B cell (primary cell): ENCODE measurements at regions not wholly inside any gene's neighbourhood (a gene's known extent, or its start where the extent isn't known, plus 50 kb on each side); places are given as distances from the start of the nearest gene placed in this dataset.
A peak's percentile ranks its signal among the peaks of the same experiment; 100 is the strongest.

Experiments
- ATAC-seq: fragments of 200-7000 bp; cut with Tn5 transposase; one replicate; pipeline ENCODE4 v1.10.0; 2021; ENCODE audit warnings: low read depth, mild to moderate bottlenecking, moderate number of reproducible peaks, moderate library complexity
- CTCF ChIA-PET: fragments of 350-600 bp; sonication (Branson Sonifier 250); formaldehyde crosslinking; loops from one replicate; lab custom pipeline; 2021; ENCODE audit warnings: antibody characterized with exemption, inconsistent platforms; lab: Charles Lee
- POLR2A ChIA-PET: fragments of 350-600 bp; sonication (Branson Sonifier 250); formaldehyde crosslinking; loops from one replicate; lab custom pipeline; 2021; ENCODE audit warnings: antibody characterized with exemption; lab: Charles Lee
- DNase-seq: peaks from one replicate; pipeline ENCODE4 v3.0.0; 2013
- H2AFZ ChIP-seq: 2 replicates; pipeline ENCODE4 v1.6.1; 2012; ENCODE audit warnings: mild to moderate bottlenecking, low read depth, low read length; ENCODE audit not compliant: insufficient read depth, poor library complexity, severe bottlenecking
- H3K27ac ChIP-seq, 2 donors: 1 replicate in 1 of 2; 2 replicates in 1 of 2; pipeline ENCODE4 v1.5.1; 2012 to 2013; ENCODE audit warnings: low read length in 2 of 2, mild to moderate bottlenecking in 2 of 2, moderate library complexity in 1 of 2
- H3K27me3 ChIP-seq, 4 experiments: fragments of 200-600 bp in 1 of 4; sonication (generic) in 1 of 4; replicated peaks in 1 of 4; 1 replicate in 2 of 4; 2 replicates in 2 of 4; pipeline versions ENCODE4 v1.6.1 to v1.7.0; 2013 to 2016; ENCODE audit warnings: low read length in 3 of 4, mild to moderate bottlenecking in 2 of 4, mixed read lengths in 1 of 4, moderate library complexity in 1 of 4; ENCODE audit not compliant: insufficient read depth in 4 of 4, control insufficient read depth in 3 of 4; ENCODE audit errors: control extremely low read depth in 1 of 4
- H3K36me3 ChIP-seq, 2 experiments: replicated peaks in 1 of 2; 1 replicate in 1 of 2; 2 replicates in 1 of 2; pipeline versions ENCODE4 v1.6.1 to v1.7.1; 2013; ENCODE audit warnings: low read length in 1 of 2; ENCODE audit not compliant: insufficient read depth in 2 of 2, control insufficient read depth in 1 of 2; ENCODE audit errors: control extremely low read depth in 1 of 2, extremely low read depth in 1 of 2
- H3K4me1 ChIP-seq, 2 donors: fragments of 200-600 bp in 1 of 2; sonication (generic) in 1 of 2; 1 replicate in 1 of 2; 2 replicates in 1 of 2; pipeline versions ENCODE4 v1.5.1 to v1.6.1; 2013 to 2017; ENCODE audit warnings: low read length in 2 of 2; ENCODE audit not compliant: control insufficient read depth in 2 of 2, insufficient read depth in 2 of 2
- H3K4me2 ChIP-seq: replicated peaks from 2 replicates; pipeline ENCODE3; 2012; ENCODE audit warnings: mild to moderate bottlenecking, low read depth, low read length; ENCODE audit not compliant: poor library complexity, severe bottlenecking
- H3K4me3 ChIP-seq, 5 experiments: fragments of 200-600 bp in 1 of 5; sonication (generic) in 1 of 5; 1 replicate in 3 of 5; 2 replicates in 2 of 5; pipeline versions ENCODE4 v1.5.1 to v1.7.0; 2011 to 2016; ENCODE audit warnings: low read length in 4 of 5, mild to moderate bottlenecking in 4 of 5, low read depth in 2 of 5, control low read depth in 1 of 5, moderate library complexity in 1 of 5; ENCODE audit not compliant: insufficient read depth in 1 of 5; ENCODE audit errors: control extremely low read depth in 1 of 5, extremely low read depth in 1 of 5
- H3K79me2 ChIP-seq: fragments of 200-600 bp; sonication (generic); one replicate; pipeline ENCODE4 v1.6.0; 2016; ENCODE audit warnings: low read length; ENCODE audit not compliant: control insufficient read depth, insufficient read depth
- H3K9ac ChIP-seq: fragments of 200-600 bp; sonication (generic); 2 replicates; pipeline ENCODE4 v1.6.1; 2017; ENCODE audit warnings: mild to moderate bottlenecking, low read length, moderate library complexity
- H3K9me3 ChIP-seq, 3 donors: one replicate each; pipeline versions ENCODE4 v1.6.1 to v1.7.1; 2013; ENCODE audit warnings: low read length in 2 of 3; ENCODE audit not compliant: control insufficient read depth in 2 of 3, insufficient read depth in 1 of 3; ENCODE audit errors: control extremely low read depth in 1 of 3
- H4K20me1 ChIP-seq: 2 replicates; pipeline ENCODE4 v1.6.0; 2012; ENCODE audit warnings: mild to moderate bottlenecking, low read length; ENCODE audit not compliant: insufficient read depth, control insufficient read depth, poor library complexity, severe bottlenecking
- H3K27ac Mint-ChIP-seq: one replicate; pipeline ENCODE4 v1.8.0; 2021; ENCODE audit warnings: mixed read lengths
- H3K27me3 Mint-ChIP-seq: one replicate; pipeline ENCODE4 v1.8.0; 2021; ENCODE audit warnings: mixed read lengths
- H3K4me1 Mint-ChIP-seq: one replicate; pipeline ENCODE4 v1.8.0; 2021; ENCODE audit warnings: mixed read lengths
- H3K4me3 Mint-ChIP-seq: one replicate; pipeline ENCODE4 v1.8.0; 2021; ENCODE audit warnings: mixed read lengths
- H3K9me3 Mint-ChIP-seq: one replicate; pipeline ENCODE4 v1.8.0; 2022; ENCODE audit warnings: mixed read lengths; ENCODE audit not compliant: insufficient read depth
- CTCF ChIP-seq: fragments of 200-600 bp; IDR thresholded peaks from one replicate; pipeline ENCODE4 v1.8.0; 2022; ENCODE audit warnings: antibody characterized with exemption, mild to moderate bottlenecking
- EZH2 ChIP-seq: IDR thresholded peaks from 2 replicates; pipeline ENCODE4 v1.6.1; 2012; ENCODE audit warnings: borderline replicate concordance, low read depth, mild to moderate bottlenecking, moderate library complexity, low read length; ENCODE audit not compliant: insufficient read depth, poor library complexity, severe bottlenecking
- WGBS: methylation state at CpG from one replicate; pipeline ENCODE4 v1.1.5; 2013; ENCODE audit warnings: missing lambda C conversion rate; ENCODE audit not compliant: insufficient coverage; 5-methylcytosine and 5-hydroxymethylcytosine counted together
- intact Hi-C: fragments of 100-400 bp; cut with micrococcal nuclease; formaldehyde crosslinking; loops from one replicate; pipeline ENCODE4 v1.10.0; 2022

DNA sequence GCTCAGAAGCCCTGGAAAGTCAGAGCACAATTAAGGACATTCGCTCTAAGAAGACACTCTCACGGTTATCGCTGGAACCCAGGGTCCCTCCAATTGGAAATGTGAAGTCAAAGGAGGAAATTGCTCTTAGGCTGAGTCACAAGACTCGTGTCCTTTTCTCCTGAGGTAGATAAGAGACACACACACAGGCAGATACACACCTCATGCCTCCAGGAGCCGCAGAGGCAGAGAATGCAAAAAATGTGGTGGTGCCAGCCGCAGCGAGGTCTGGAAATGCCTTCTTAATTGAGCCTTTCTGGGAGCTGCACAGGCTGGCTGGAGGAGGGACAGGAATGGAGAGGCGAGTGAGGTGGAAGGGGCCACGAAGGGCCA, 189.3 kb downstream of the OPA1 start:
- TF ChIP-seq CTCF (no peak), EZH2 (no peak)
- Histone ChIP-seq H2AFZ (no peak overlapping the region), H3K4me3 (no peak overlapping the region), H3K9ac (no peak overlapping the region), H4K20me1 (no peaks in the 10 kb centered on the region), H3K9me3 (no peaks in the 10 kb centered on the region), H3K4me1 (peaks cover under 1% of the 10 kb centered on the region in 2 donors), H3K27ac (no peak overlapping the region), H3K36me3 (no peaks in the 10 kb centered on the region), H3K4me2 (no peak overlapping the region), H3K79me2 (no peaks in the 10 kb centered on the region), H3K27me3 (peaks cover 0 to 66% (median 29%) of the 10 kb centered on the region in 4 experiments)
- POLR2A ChIA-PET = interaction anchor here (0.6 kb wide), 1 partner anchor 354 kb away, joined by 7 read pairs; the partner anchor contains the start of gene HES1
- Mint-ChIP-seq H3K9me3 (no peaks in the 10 kb centered on the region), H3K27ac (peak overlapping the region; percentile 32), H3K4me1 (peaks cover 3% of the 10 kb centered on the region), H3K4me3 (no peak overlapping the region), H3K27me3 (peaks cover 58% of the 10 kb centered on the region)
- WGBS = 95% methylated on average over 7 of the region's 9 CpGs
- intact Hi-C loops = no loop called here
- CTCF ChIA-PET = interaction anchor here (0.9 to 8.7 kb wide), 6 partner anchors 118 to 561 kb away, joined by 3 to 157 read pairs (median 24); partner anchors contain the start of gene HES1
- no peak for ATAC-seq
- DNase-seq = no peak

- Histone ChIP-seq H3K36me3 (no peaks in the 10 kb centered on the region), H3K79me2 (no peaks in the 10 kb centered on the region), H3K9ac (no peak overlapping the region), H3K27me3 (peaks cover 0 to 69% (median 31%) of the 10 kb centered on the region in 4 experiments), H3K4me2 (no peak overlapping the region), H2AFZ (no peak overlapping the region), H4K20me1 (no peaks in the 10 kb centered on the region), H3K9me3 (no peaks in the 10 kb centered on the region), H3K27ac (no peak overlapping the region), H3K4me3 (no peak overlapping the region), H3K4me1 (peaks cover 0 to 2% of the 10 kb centered on the region in 2 donors)
- no peak overlapping the region for H3K27ac Mint-ChIP-seq
- ATAC-seq (no peak), DNase-seq (no peak)
- intact Hi-C loops = no loop called here
- ChIA-PET POLR2A (no interaction called here), CTCF (interaction anchor here (4.8 to 8.7 kb wide), 2 partner anchors 355 to 533 kb away, joined by 92 to 157 read pairs; partner anchors contain the start of gene HES1)
- H3K4me1 Mint-ChIP-seq = peaks cover 3% of the 10 kb centered on the region
- no peak overlapping the region for H3K4me3 Mint-ChIP-seq
- H3K9me3 Mint-ChIP-seq = no peaks in the 10 kb centered on the region
- WGBS = 92% methylated on average over 3 of the region's 3 CpGs
- TF ChIP-seq CTCF (no peak), EZH2 (no peak)
- peaks cover 58% of the 10 kb centered on the region for H3K27me3 Mint-ChIP-seq
Observed at GRCh38 chr3:193782747-193783146, 189.7 kb downstream of the OPA1 start.
